HK-2 (cell line): ENCODE measurements at regions not wholly inside any gene's neighbourhood (a gene's known extent, or its start where the extent isn't known, plus 50 kb on each side); places are given as distances from the start of the nearest gene placed in this dataset.

ENCODE experiments used
- DNase-seq: peaks from one replicate; pipeline ENCODE4 v3.0.0-alpha.2; 2018; ENCODE audit not compliant: unreplicated experiment

- no peak for DNase-seq
Measured at GRCh38 chr1:168782559-168783116, 53.6 kb upstream of the DPT start.

DNA sequence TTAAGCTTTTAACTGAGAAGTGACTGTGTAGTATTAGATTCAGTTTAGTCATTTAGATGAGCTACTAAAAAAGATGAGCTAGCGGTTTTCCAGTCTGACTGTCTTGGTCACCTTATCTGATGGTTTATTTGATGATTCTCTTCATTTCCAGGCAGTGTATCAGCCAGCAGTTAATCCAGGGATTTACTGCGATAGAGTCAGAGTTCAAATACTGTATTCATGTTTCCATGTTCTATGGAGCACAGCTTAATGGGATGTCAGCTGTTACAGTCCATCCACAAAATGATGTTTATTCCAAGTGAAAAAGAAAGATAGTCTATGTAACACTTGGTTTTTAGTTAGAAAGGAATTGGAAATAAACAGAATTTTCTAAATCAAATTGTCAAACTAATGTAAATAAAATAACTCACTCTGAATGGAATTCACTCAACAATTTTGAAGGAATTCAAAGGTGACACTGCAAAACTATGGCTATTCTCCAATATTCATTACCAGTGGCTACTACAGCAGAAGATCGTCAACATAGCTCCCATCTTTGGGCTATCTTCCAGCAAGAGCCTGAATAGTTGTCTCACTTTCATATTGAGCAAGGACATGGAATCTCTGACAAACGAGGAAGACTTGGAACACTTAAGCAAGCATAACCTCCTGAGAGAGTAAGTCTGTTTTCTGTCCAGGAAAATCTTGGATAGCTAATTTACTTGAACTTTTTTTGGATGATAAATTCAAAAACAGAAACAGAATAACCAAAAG lies 54.6 kb upstream of the DPT start:
- DNase-seq, result no peak

GRCh38 chr1:168786476-168787330 lies 57.7 kb upstream of the DPT start:
- DNase-seq, result no peak

DNA sequence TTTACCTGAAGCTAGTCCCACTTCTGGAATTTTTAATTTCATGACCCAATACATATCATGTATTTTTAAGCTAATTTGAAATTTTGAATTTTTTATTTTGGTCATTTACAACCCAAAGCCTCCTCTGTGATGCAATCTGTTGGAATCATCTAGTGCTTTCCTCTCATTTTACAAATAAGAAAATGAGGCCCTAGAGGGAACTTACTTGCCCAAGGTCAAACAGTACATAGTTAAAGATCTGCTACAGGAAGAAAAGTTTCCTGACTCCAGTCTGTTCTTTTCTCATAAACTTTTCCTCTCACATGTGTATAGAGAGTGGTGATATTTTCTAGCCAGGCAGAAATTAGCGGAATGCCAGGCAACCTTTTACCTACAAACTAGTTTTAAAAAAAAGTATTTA lies 59.3 kb upstream of the DPT start:
- DNase-seq, result no peak

GRCh38 chr1:168789501-168789900 lies 60.5 kb upstream of the DPT start:
- DNase-seq, result no peak

- no peak for DNase-seq
Measured at GRCh38 chr1:168792142-168792541, 63.1 kb upstream of the DPT start.

DNA sequence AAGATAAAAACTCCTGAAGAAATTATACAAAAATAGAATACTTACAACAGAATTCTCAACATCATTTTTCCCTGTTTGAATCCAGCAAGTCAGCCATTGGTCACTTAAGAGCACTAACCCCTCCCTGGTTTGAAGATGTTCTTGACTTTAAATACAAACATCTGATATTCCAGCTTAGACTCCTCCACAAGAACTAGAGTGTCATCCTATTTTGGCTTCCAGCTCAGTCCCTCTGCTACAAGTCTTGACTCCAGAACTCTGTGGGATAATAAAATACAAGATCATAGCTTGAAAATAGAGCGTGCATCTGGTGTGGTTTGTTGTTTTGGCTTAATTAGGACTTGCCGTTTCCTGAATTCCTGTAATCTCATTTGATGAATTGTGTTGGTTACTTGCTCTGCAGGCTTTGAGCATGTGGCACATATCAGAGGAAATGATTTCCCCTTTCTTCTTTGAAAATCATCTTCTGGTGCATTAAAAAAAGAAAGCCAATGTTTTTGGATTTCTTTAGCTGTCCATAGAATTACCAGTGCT lies 63.7 kb upstream of the DPT start:
- no peak for DNase-seq

DNA sequence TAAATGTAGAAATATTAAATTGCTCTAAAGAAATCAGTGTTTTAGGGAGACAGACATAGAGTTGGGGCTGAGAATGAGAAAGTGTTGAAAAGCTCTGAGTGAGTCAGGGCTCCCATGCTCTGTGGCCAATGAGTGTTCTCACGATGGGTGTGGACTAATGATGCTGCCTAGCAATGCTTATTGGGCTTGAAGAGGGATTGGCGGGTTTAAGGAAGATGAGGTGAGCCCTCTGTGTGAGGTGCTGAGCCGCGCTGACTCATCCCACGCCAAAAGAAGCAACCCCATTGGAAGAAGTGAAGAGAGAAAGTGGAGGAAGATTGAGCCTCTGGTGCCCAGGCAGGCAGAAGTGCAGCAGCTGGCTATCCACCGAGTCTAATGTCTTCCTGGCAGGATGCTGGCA lies 65.1 kb upstream of the DPT start:
- DNase-seq, result no peak

DNA sequence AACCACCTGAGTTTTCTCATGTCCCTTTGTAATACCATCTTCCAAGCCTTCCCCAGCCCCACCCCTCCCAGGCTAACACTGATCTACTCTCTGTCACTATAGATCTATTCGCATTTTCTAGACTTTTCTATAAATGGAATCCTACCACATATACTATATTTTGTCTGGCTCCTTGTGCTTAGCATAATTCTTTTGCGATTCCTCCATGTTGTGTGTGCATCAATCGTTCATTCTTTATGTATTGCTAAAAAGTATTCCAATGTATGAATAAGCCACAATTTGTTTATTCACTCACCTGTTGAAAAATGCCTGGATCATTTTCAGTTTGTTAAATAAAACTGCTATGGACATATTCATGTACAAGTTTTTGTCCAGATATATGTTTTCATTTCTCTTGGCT lies 66.7 kb upstream of the DPT start:
- no peak for DNase-seq

- no peak for DNase-seq
Measured at GRCh38 chr1:168799927-168800605, 71.1 kb upstream of the DPT start.

GRCh38 chr1:168801032-168801745 lies 72.2 kb upstream of the DPT start:
- DNase-seq, result no peak

- no peak for DNase-seq
Measured at GRCh38 chr1:168803806-168804510, 75.0 kb upstream of the DPT start.

GRCh38 chr1:168806952-168807351 lies 77.9 kb upstream of the DPT start:
- no peak for DNase-seq

- DNase-seq, result no peak
Measured at GRCh38 chr1:168811176-168811575, 82.2 kb upstream of the DPT start.

DNA sequence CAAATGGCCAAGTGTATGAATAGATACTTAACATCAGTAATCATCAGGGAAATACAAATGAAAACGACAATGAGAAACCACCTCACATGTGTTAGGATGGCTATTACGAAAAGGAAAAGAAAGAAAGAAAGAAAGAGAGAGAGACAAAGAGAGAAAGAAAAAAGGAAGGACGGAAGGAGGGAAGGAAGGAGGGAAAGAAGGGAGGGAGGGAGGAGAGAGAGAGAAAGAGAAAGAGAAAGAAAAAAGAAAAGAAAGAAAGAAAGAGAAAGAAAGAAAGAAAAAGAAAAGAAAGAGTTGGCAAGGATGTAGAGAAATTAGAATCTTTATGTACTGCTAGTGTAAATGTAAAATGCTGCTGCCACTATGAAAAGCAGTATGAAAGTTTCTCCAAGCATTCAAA lies 90.7 kb upstream of the DPT start:
- DNase-seq, result no peak

DNA sequence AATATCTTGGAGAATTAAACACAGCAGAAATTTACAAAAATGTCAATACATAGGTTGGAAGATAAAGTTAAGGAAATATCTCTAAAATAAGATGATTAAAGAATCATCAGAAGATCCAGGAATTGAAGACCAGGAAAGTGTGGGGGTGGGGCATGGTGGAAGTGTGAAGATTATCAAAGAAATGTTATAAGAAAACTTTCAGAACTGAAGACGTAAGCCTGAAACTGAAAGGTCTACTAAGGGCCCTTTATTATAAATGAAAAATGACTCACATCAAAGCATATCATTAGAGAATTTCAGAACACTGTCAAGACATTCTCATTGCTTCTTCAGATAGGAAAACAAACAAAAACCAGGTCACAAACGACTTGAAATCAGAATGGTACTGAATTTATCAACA lies 92.4 kb upstream of the DPT start:
- no peak for DNase-seq

- DNase-seq, result no peak
Measured at GRCh38 chr1:168822911-168823310, 93.9 kb upstream of the DPT start.

DNA sequence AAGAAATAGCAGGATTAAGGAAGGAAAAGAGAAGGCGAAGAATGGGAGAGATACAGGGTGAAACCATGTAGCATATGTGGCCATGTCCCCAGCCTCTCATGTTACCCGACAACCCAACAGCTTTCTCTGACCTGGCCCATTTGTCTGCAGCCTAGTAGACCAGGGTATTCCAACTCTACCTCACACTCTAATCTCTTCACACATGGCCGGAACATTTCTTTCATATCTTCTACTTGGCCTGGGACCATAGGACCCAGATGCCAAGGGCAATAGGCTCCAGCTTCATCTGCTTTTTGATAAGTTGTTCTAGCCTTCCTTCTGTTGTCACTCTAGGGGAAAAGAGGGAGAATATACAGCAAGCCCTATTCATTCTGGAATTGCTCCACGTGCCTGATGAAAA lies 95.0 kb upstream of the DPT start:
- no peak for DNase-seq

DNA sequence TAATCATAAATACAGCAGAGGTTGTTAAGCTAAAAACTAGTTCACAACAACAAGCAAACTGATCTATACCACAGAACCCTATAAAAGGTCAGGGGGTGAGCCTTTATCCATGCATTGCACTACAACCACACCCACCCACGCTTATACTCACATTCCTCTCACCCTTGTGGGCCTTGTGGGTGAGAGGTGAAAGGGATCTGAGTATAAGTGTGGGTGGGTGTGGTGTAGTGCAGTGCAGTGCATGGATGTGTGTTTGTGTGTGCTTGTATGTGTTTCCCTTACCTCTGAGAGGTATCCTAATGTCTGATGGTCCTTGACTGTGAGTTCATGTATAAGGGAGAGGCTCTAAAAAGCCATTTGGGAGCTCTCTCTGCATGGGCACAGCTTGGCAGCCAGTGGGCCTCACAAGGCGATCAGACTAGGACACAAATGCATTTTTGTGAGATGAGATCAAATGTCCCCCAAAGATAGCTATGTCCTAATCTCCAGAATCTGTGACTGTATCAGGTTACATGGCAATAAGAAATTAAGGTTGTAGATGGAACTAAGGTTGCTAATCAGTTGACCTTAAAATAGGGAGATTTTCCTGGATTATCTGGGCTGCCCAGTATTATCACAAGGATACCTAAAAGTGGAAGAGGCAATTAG lies 95.5 kb upstream of the DPT start:
- DNase-seq, result no peak

- DNase-seq, result no peak
Measured at GRCh38 chr1:168825129-168825528, 96.1 kb upstream of the DPT start.
